ENCODE measurements at regions not wholly inside any gene's neighbourhood (a gene's known extent, or its start where the extent isn't known, plus 50 kb on each side); places are given as distances from the start of the nearest gene placed in this dataset.

DNA sequence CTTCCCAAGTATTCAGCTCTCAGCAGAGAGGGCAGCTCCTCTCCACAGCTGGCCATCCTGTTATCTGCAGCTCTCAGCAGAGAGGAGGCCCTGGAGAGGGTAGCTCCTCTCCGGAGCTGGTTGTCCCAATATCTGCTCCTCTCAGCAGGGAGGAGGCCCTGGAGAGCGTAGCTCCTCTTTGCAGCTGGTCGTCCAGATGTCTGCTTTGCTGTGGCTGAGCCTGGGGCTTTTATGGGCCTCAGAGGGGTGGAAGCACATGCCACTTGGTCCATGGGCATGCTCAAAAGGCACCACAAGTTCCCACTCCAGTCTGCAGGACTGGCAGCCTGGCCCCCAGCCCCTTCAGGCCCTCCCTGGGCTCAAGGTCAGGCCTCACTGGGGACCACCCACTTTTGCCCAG is 314.3 kb downstream of the KCNJ2 start:
- TF ChIP-seq EZH2 (IDR thresholded peaks at IDR 0.05; ENCODE audit: borderline replicate concordance, low read length), result no peak
- TF ChIP-seq, protein P1, sequence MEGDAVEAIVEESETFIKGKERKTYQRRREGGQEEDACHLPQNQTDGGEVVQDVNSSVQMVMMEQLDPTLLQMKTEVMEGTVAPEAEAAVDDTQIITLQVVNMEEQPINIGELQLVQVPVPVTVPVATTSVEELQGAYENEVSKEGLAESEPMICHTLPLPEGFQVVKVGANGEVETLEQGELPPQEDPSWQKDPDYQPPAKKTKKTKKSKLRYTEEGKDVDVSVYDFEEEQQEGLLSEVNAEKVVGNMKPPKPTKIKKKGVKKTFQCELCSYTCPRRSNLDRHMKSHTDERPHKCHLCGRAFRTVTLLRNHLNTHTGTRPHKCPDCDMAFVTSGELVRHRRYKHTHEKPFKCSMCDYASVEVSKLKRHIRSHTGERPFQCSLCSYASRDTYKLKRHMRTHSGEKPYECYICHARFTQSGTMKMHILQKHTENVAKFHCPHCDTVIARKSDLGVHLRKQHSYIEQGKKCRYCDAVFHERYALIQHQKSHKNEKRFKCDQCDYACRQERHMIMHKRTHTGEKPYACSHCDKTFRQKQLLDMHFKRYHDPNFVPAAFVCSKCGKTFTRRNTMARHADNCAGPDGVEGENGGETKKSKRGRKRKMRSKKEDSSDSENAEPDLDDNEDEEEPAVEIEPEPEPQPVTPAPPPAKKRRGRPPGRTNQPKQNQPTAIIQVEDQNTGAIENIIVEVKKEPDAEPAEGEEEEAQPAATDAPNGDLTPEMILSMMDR (IDR thresholded peaks at IDR 0.05; ENCODE audit: low read length), result no peak

Measured in OCI-LY1 (cell line).